ENCODE measurements at regions not wholly inside any gene's neighbourhood (a gene's known extent, or its start where the extent isn't known, plus 50 kb on each side); places are given as distances from the start of the nearest gene placed in this dataset.

GRCh38 chr16:8194794-8195193, 395.5 kb downstream of the TMEM114 start:
- WGBS, 2 donors: 38 to 47% methylated on average over 2 of the region's 2 CpGs
- H3K27me3 ChIP-seq: no peaks in the 10 kb centered on the region
- intact Hi-C loops (cut with DNase I): no loop called here
- DNase-seq: no peak
- no peak overlapping the region for H3K4me3 ChIP-seq
- peak in 6 of 9 donors; percentile 8 to 32 (median 26) for TF ChIP-seq CTCF (IDR thresholded peaks at IDR 0.05)
- H3K36me3 ChIP-seq: no peaks in the 10 kb centered on the region
- H3K9me3 ChIP-seq: peaks cover 0 to 4% (median 0%) of the 10 kb centered on the region in 11 donors
- H3K27ac ChIP-seq: no peak overlapping the region
- no peaks in the 10 kb centered on the region for H3K4me1 ChIP-seq
- ATAC-seq: no peak

- no peak for TF ChIP-seq CTCF (IDR thresholded peaks at IDR 0.05)
- DNase-seq (no peak), ATAC-seq (no peak)
- WGBS, 2 donors: 73 to 79% methylated on average over 8 of the region's 8 CpGs
- no peak overlapping the region for H3K27ac ChIP-seq
- H3K4me3 ChIP-seq: no peak overlapping the region
- intact Hi-C loops (cut with DNase I): no loop called here
- peaks cover 0 to 4% (median 0%) of the 10 kb centered on the region in 11 donors for H3K9me3 ChIP-seq
- no peaks in the 10 kb centered on the region for H3K36me3 ChIP-seq
- H3K4me1 ChIP-seq: no peaks in the 10 kb centered on the region
- no peaks in the 10 kb centered on the region for H3K27me3 ChIP-seq
These were observed 401.5 kb downstream of the TMEM114 start for GRCh38 chr16:8188841-8189240.

GRCh38 chr16:8187782-8188372, 402.4 kb downstream of the TMEM114 start:
- intact Hi-C loops (cut with DNase I): no loop called here
- Histone ChIP-seq H3K27ac (no peak overlapping the region), H3K36me3 (no peaks in the 10 kb centered on the region), H3K4me3 (no peak overlapping the region), H3K9me3 (peaks cover 0 to 4% (median 0%) of the 10 kb centered on the region in 11 donors), H3K27me3 (no peaks in the 10 kb centered on the region), H3K4me1 (no peaks in the 10 kb centered on the region)
- WGBS, 2 donors: 68 to 72% methylated on average over 5 of the region's 5 CpGs
- DNase-seq (no peak), ATAC-seq (no peak)
- no peak for TF ChIP-seq CTCF (IDR thresholded peaks at IDR 0.05)

- no peak for ATAC-seq
- H3K4me3 ChIP-seq: no peak overlapping the region
- no peak overlapping the region for H3K27ac ChIP-seq
- TF ChIP-seq CTCF (IDR thresholded peaks at IDR 0.05): no peak
- no peaks in the 10 kb centered on the region for H3K36me3 ChIP-seq
- no peaks in the 10 kb centered on the region for H3K4me1 ChIP-seq
- WGBS, 2 donors: 76 to 78% methylated on average over 1 of the region's 1 CpG
- no peak for DNase-seq
- no peaks in the 10 kb centered on the region for H3K9me3 ChIP-seq
- peaks cover 0 to 4% (median 0%) of the 10 kb centered on the region in 7 donors for H3K27me3 ChIP-seq
- intact Hi-C loops (cut with DNase I): no loop called here
These were observed 405.5 kb downstream of the TMEM114 start for GRCh38 chr16:8184854-8185253.
